Activated T-helper 2 cell treated with anti-CD3 and anti-CD28 coated beads, Interferon-gamma antibody, Interleukin-2, Interleukin-4, amounts not matched to agents 10 μg/mL and 5 μg/mL and 100 μg/mL, durations not matched to agents 14 hours and 24 hours and 36 hours (primary cell): ENCODE measurements at regions not wholly inside any gene's neighbourhood (a gene's known extent, or its start where the extent isn't known, plus 50 kb on each side); places are given as distances from the start of the nearest gene placed in this dataset.

Experiments
- DNase-seq: peaks from one replicate; pipeline ENCODE4 v3.0.0; 2021; ENCODE audit warnings: low spot score
- H3K27ac Mint-ChIP-seq: one replicate; pipeline ENCODE4 v1.8.0; 2021; ENCODE audit warnings: mixed read lengths
- H3K27me3 Mint-ChIP-seq: one replicate; pipeline ENCODE4 v1.8.0; 2021; ENCODE audit warnings: low read depth, mixed read lengths
- H3K36me3 Mint-ChIP-seq: one replicate; pipeline ENCODE4 v1.8.0; 2021; ENCODE audit warnings: low read depth, mixed read lengths
- H3K4me1 Mint-ChIP-seq: one replicate; pipeline ENCODE4 v1.8.0; 2021; ENCODE audit warnings: low read depth, mixed read lengths
- H3K4me3 Mint-ChIP-seq: one replicate; pipeline ENCODE4 v1.8.0; 2021; ENCODE audit warnings: low read depth, mild to moderate bottlenecking, moderate library complexity, mixed read lengths
- H3K9me3 Mint-ChIP-seq: one replicate; pipeline ENCODE4 v1.8.0; 2021; ENCODE audit warnings: mixed read lengths
- intact Hi-C: fragments of 100-400 bp; cut with micrococcal nuclease; formaldehyde crosslinking; loops from one replicate; pipeline ENCODE4 v1.15.1; 2023

DNA sequence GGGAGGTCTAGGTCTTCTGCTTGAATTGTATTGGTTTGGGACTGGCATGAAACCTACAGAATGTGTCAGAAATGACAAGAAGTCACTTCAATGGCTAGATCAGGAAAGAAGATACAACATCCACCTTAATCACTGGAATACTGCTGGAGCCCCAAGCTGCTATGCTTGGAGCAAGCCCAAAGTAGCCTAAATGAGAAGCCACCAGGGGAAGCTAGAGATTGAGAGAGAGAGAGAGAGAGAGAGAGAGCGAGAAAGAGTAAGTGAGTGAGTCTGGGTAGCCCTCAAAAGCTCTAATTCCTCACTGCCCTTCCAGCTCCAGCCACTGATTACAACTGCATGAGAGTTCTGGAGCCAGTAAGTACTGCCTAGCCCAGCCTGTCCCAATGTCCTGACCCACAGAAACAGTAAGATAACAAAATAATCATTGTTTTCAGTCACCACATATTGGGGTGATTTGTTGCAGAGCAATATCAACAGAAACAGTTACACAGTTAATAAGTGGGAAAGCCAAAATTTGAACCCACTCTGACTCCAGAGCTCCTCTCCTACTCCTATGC, 529.2 kb upstream of the GOLIM4 start:
- H3K36me3 Mint-ChIP-seq, result no peaks in the 10 kb centered on the region
- intact Hi-C loops, result no loop called here
- H3K9me3 Mint-ChIP-seq, result no peaks in the 10 kb centered on the region
- no peaks in the 10 kb centered on the region for H3K27me3 Mint-ChIP-seq
- no peak for DNase-seq
- H3K4me1 Mint-ChIP-seq, result no peaks in the 10 kb centered on the region
- H3K4me3 Mint-ChIP-seq, result no peak overlapping the region
- H3K27ac Mint-ChIP-seq, result no peak overlapping the region

DNA sequence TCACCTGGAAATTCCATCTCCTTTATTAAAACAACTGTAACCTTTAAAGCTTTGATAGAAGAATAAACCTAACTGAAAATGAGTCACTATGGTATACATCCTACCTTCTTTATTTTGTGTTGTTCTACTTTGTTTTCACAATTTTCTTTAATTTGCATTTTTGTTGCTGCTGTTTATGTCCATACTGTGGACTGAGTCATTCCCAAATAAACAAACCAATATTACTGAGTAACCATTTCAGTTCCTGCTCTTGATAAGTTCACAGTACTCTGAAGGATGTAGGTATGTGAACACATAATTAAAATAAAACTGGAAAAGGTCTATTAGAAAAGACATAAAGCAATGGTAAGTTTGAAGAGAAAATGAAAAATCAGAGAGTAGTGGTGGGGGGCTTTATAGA, 528.5 kb upstream of the GOLIM4 start:
- intact Hi-C loops, result no loop called here
- no peak overlapping the region for H3K4me3 Mint-ChIP-seq
- no peaks in the 10 kb centered on the region for H3K36me3 Mint-ChIP-seq
- DNase-seq, result no peak
- H3K4me1 Mint-ChIP-seq, result no peaks in the 10 kb centered on the region
- H3K27ac Mint-ChIP-seq, result no peak overlapping the region
- H3K9me3 Mint-ChIP-seq, result no peaks in the 10 kb centered on the region
- no peaks in the 10 kb centered on the region for H3K27me3 Mint-ChIP-seq

DNA sequence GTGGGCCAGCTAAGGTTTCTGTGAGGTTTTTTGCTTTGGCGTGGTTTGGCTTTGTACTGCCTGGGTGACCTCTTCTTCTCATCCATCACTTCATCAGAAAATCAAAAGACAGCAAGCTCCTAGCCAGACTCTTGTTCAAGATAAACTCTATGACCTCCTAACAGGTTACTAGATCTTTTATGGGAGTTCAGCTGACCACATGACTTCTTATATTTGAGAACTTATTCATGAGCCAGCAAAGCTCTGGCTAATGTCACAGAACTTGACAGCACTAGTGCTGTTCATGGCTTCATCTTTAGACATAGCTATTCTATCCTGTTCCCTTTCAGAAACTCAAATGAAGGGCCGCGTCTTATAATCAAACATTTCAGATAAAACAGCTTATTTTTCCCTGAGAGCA, 527.1 kb upstream of the GOLIM4 start:
- H3K27ac Mint-ChIP-seq, result no peak overlapping the region
- no peak overlapping the region for H3K4me3 Mint-ChIP-seq
- no peaks in the 10 kb centered on the region for H3K9me3 Mint-ChIP-seq
- DNase-seq, result no peak
- no peaks in the 10 kb centered on the region for H3K27me3 Mint-ChIP-seq
- no peaks in the 10 kb centered on the region for H3K36me3 Mint-ChIP-seq
- intact Hi-C loops, result no loop called here
- no peaks in the 10 kb centered on the region for H3K4me1 Mint-ChIP-seq

DNA sequence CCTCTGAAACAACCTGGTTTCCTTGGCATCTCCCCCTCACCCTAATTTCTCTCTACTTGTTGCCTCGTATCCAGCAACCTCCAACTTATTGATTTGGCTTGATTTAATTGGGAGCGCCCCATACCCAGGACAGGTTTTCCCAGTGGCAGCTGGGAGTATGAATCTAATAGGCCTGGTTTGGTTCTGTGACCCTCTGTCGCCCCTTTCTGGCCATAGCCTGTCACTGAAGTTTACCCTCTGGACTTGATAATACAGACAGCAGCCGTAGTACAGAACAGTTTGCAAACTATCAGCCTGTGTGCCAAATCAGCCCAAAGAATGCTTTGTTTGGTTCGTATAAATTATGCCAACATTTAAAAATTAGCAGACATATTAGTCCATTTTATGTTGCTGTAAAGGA, 525.1 kb upstream of the GOLIM4 start:
- no peaks in the 10 kb centered on the region for H3K36me3 Mint-ChIP-seq
- H3K9me3 Mint-ChIP-seq, result no peaks in the 10 kb centered on the region
- H3K27ac Mint-ChIP-seq, result no peak overlapping the region
- intact Hi-C loops, result no loop called here
- H3K27me3 Mint-ChIP-seq, result no peaks in the 10 kb centered on the region
- H3K4me3 Mint-ChIP-seq, result no peak overlapping the region
- H3K4me1 Mint-ChIP-seq, result no peaks in the 10 kb centered on the region
- DNase-seq, result no peak

DNA sequence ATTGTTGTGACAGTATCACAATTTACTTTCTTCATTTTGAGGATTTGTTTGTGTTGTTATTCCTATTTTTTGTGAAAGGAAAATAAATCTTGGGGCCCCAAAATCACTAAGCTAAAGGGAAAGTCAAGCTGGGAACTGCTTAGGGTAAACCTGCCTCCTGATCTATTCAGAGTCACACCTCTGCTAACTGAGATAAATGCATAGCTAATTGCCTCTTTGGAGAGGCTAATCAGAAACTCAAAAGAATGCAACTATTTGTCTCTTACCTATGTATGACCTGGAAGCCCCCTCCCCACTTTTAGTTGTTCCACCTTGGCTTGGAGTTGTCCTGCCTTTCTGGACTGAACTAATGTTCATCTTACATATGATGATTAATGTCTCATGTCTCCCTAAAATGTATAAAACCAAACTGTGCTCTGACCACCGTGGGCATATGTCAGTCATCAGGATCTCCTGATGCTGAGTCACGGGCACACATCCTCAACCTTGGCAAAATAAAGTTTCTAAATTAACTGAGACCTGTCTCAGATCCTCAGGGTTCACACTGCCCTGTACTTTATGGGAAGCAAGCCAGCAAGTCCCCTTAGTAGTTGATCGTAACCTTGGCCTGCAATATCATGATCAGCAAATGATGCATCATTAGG, 523.2 kb upstream of the GOLIM4 start:
- H3K9me3 Mint-ChIP-seq, result no peaks in the 10 kb centered on the region

DNA sequence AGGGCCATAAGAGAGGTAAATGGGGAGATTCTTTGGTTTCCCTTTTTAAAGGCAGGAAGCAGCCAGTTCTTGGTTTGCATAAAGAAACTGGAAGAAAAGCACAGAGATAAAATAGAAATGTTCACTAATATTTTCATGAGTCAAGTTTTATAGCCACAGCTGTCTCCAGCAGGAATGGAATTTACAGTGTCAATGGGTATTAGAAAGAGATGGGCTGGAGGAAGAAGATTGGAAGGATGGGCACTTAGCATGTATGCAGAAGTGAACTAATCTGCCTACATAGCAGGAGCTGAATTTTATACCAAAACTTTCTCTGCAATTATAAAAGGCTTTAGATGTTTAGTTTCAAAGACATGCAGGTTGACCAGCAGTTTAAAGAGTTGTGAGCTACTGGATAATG, 521.9 kb upstream of the GOLIM4 start:
- no peak overlapping the region for H3K27ac Mint-ChIP-seq
- no peak overlapping the region for H3K4me3 Mint-ChIP-seq
- no peaks in the 10 kb centered on the region for H3K27me3 Mint-ChIP-seq
- intact Hi-C loops, result no loop called here
- H3K36me3 Mint-ChIP-seq, result no peaks in the 10 kb centered on the region
- no peaks in the 10 kb centered on the region for H3K9me3 Mint-ChIP-seq
- DNase-seq, result no peak
- no peaks in the 10 kb centered on the region for H3K4me1 Mint-ChIP-seq

More for the DNA sequence above, 523.2 kb upstream of the GOLIM4 start:
- Mint-ChIP-seq H3K4me3 (no peak overlapping the region), H3K36me3 (no peaks in the 10 kb centered on the region), H3K27ac (no peak overlapping the region), H3K27me3 (no peaks in the 10 kb centered on the region), H3K4me1 (no peaks in the 10 kb centered on the region)
- intact Hi-C loops, result no loop called here
- DNase-seq, result no peak

DNA sequence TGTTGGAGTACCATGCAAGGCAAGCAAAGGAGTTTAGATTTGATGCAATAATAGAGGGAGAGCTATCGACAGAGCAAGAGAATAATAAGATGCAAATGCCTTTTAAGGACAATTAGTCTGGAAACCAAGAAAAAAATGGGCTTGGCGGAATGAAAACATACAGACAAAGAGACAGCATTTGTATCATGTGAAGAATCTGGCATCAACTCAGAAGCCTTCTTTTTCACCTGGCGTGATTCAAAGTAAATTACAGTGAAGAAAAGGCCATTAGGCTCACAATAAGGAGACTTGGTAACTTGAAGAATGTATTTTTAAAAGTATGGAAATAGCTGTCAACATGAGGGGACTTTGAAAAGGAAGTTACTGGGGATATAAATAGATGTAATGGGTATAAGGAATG, 521.2 kb upstream of the GOLIM4 start:
- H3K27ac Mint-ChIP-seq, result no peak overlapping the region
- no peaks in the 10 kb centered on the region for H3K4me1 Mint-ChIP-seq
- intact Hi-C loops, result no loop called here
- no peaks in the 10 kb centered on the region for H3K9me3 Mint-ChIP-seq
- no peaks in the 10 kb centered on the region for H3K27me3 Mint-ChIP-seq
- H3K4me3 Mint-ChIP-seq, result no peak overlapping the region
- no peak for DNase-seq
- no peaks in the 10 kb centered on the region for H3K36me3 Mint-ChIP-seq

DNA sequence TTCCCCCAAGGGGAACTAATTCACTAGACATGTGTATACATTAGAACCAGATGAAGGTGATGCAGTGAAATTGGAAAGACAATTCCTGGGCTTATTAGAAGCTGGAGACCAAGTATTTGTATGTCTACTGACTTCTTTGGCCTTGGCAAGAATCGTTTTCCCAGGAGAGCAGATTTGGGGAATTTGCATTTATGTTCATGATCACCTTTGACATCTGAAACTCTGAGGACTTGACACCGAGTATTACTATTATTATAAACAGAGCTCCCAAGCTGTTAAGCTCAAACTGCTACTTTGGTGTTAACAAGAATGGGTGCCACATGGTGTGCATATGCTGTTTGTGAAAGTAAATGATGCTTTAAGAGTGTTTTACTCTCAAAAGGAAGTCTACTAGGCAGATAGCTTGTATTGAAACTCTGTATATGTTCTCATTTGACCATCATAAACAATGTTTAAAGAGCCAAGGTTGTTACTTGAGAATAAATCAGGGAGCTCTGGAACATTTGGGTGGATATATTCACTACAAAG, 519.8 kb upstream of the GOLIM4 start:
- intact Hi-C loops, result no loop called here
- no peak overlapping the region for H3K4me3 Mint-ChIP-seq
- H3K36me3 Mint-ChIP-seq, result no peaks in the 10 kb centered on the region
- DNase-seq, result no peak
- H3K9me3 Mint-ChIP-seq, result no peaks in the 10 kb centered on the region
- H3K4me1 Mint-ChIP-seq, result no peaks in the 10 kb centered on the region
- no peaks in the 10 kb centered on the region for H3K27me3 Mint-ChIP-seq
- no peak overlapping the region for H3K27ac Mint-ChIP-seq

DNA sequence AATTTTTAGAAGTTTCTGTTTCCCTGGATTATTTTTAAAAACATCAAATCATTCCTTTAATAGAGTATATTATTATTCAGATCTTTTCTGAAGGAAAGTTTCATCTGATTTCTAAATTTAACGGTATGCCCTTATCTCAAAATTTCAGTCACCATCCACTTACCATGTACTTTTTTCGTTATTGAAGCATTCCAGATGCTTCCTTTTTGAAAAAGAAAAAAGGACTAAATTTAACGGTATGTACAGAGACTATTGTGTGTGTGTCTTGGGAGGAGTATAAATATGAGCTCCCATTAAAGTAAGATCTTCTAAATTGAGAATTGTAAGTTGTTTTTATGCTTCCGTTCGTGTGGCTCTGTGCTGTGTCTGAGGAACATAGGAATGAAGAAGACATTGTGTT, 517.4 kb upstream of the GOLIM4 start:
- Mint-ChIP-seq H3K27me3 (no peaks in the 10 kb centered on the region), H3K27ac (no peak overlapping the region), H3K4me1 (no peaks in the 10 kb centered on the region), H3K9me3 (no peaks in the 10 kb centered on the region), H3K36me3 (no peaks in the 10 kb centered on the region), H3K4me3 (no peak overlapping the region)
- intact Hi-C loops, result no loop called here
- DNase-seq, result no peak

DNA sequence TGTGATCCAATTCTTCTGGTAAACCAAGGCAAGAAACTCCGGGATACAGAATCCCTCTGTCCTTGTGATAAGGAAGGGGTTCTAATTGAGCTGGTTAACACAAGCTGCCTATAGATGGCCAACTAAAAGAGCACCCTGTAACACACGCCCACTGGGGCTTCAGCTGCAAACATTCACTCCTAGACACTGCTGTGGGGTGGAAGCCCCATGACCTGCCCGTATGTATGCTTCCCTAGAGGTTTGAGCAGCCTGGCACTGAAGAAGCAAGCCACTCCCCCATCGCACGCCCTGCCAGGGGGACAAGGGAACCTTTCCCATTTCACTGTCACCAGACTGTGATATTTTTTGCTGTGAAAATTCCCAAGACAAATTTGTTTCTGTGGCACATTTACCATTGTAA, 516.9 kb upstream of the GOLIM4 start:
- no peaks in the 10 kb centered on the region for H3K4me1 Mint-ChIP-seq
- no peak for DNase-seq
- H3K36me3 Mint-ChIP-seq, result no peaks in the 10 kb centered on the region
- no peak overlapping the region for H3K4me3 Mint-ChIP-seq
- no peak overlapping the region for H3K27ac Mint-ChIP-seq
- no peaks in the 10 kb centered on the region for H3K9me3 Mint-ChIP-seq
- no peaks in the 10 kb centered on the region for H3K27me3 Mint-ChIP-seq
- intact Hi-C loops, result no loop called here

DNA sequence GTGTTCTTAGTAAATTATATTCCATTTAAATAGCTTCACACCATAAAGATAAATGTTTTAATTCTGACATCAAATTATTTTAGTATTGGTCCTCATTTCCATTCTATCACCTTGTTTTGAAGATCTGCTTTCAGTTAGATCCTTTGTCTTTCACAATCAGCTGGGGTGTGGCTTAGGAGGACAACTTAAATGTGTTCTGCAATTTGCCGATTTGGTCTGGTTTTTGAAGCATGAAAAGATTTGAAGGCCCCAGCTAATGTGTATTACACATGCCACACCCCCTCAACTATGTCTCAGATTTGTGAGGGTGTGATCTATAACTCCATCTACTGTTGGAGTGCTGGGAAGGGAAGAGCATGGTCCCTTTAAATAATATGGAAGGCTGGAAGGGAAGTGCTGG, 516.1 kb upstream of the GOLIM4 start:
- H3K4me3 Mint-ChIP-seq, result no peak overlapping the region
- intact Hi-C loops, result no loop called here
- no peaks in the 10 kb centered on the region for H3K27me3 Mint-ChIP-seq
- no peak for DNase-seq
- no peak overlapping the region for H3K27ac Mint-ChIP-seq
- H3K36me3 Mint-ChIP-seq, result no peaks in the 10 kb centered on the region
- H3K4me1 Mint-ChIP-seq, result no peaks in the 10 kb centered on the region
- no peaks in the 10 kb centered on the region for H3K9me3 Mint-ChIP-seq

DNA sequence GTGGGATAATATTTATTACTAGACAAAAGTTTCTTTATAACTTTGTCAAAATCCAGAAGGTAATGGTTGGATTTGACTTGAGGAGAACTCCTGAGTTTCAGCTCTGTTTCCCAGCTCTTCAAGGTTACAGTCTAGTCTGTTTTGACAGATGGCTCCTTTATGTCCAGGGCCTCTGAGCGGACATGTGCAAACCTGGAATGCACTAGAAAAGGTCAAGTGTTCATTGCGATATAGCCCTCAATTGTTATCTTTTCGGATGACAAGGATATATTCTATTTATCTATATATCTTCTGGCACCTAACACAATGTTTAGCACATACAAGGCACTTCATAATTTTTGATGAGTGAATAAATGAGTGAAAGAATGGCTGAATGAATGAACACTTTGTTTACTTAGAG, 513.2 kb upstream of the GOLIM4 start:
- no peaks in the 10 kb centered on the region for H3K4me1 Mint-ChIP-seq
- H3K27ac Mint-ChIP-seq, result no peak overlapping the region
- H3K27me3 Mint-ChIP-seq, result no peaks in the 10 kb centered on the region
- no peak overlapping the region for H3K4me3 Mint-ChIP-seq
- no peak for DNase-seq
- H3K36me3 Mint-ChIP-seq, result no peaks in the 10 kb centered on the region
- intact Hi-C loops, result no loop called here
- H3K9me3 Mint-ChIP-seq, result no peaks in the 10 kb centered on the region

DNA sequence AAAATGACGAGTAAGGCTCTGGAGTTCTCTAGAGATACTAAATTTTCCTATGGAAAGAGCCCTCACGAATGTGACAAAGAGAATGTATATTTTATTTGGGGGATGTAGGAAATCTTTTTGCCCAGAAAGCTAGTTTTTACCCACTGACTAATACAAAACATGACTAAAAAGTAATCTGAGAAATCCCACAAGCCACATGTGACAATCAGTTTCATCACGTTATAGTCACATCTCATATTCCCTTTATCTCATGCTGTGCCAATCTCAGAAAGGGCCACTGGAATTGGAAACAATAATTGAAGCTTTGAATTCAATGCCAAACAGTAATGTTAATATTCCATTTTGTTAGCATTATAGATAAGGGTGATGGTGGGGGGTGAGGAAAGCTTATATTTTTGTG, 509.0 kb upstream of the GOLIM4 start:
- intact Hi-C loops, result no loop called here
- no peak overlapping the region for H3K4me3 Mint-ChIP-seq
- H3K27me3 Mint-ChIP-seq, result no peaks in the 10 kb centered on the region
- no peaks in the 10 kb centered on the region for H3K36me3 Mint-ChIP-seq
- H3K9me3 Mint-ChIP-seq, result no peaks in the 10 kb centered on the region
- no peak for DNase-seq
- no peak overlapping the region for H3K27ac Mint-ChIP-seq
- H3K4me1 Mint-ChIP-seq, result no peaks in the 10 kb centered on the region

DNA sequence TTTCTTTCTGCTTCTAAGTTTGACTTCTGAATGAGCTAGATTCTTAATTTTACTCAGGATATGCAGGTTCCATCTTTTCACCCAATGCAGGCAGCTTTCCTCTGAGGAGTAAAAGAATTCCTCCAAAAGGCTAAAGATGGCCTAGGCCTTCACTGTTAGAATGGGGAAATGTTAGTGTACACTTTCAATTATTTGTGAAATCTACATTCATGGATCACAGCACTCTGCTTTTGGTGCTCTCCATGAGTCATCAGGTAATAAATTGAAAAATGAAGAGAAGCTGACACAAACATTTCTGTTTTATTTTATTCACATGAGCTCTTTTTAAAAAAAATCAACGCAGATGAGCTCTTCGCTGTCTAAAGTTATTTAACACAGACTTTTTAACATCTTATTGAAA, 502.5 kb upstream of the GOLIM4 start:
- no peaks in the 10 kb centered on the region for H3K36me3 Mint-ChIP-seq
- intact Hi-C loops, result no loop called here
- no peaks in the 10 kb centered on the region for H3K27me3 Mint-ChIP-seq
- H3K9me3 Mint-ChIP-seq, result no peaks in the 10 kb centered on the region
- no peak overlapping the region for H3K4me3 Mint-ChIP-seq
- DNase-seq, result no peak
- H3K4me1 Mint-ChIP-seq, result no peaks in the 10 kb centered on the region
- no peak overlapping the region for H3K27ac Mint-ChIP-seq
